CD14-positive monocyte (primary cell): ENCODE measurements at regions not wholly inside any gene's neighbourhood (a gene's known extent, or its start where the extent isn't known, plus 50 kb on each side); places are given as distances from the start of the nearest gene placed in this dataset.

Experiments
- DNase-seq, 3 donors: peaks; one replicate each; pipeline ENCODE4 v3.0.0-alpha.2; 2011 to 2022
- H2AFZ ChIP-seq: 2 replicates; pipeline ENCODE4 v1.6.0; 2012; ENCODE audit warnings: mild to moderate bottlenecking, low read depth, low read length, inconsistent platforms; ENCODE audit not compliant: insufficient read depth, poor library complexity, severe bottlenecking
- H3K27ac ChIP-seq, 2 donors: 1 replicate in 1 of 2; 2 replicates in 1 of 2; pipeline ENCODE4 v1.5.1; 2012 to 2013; ENCODE audit warnings: low read length in 2 of 2, control low read depth in 1 of 2, inconsistent platforms in 1 of 2, low read depth in 1 of 2, mild to moderate bottlenecking in 1 of 2
- H3K27me3 ChIP-seq, 2 donors: one replicate each; pipeline versions ENCODE4 v1.6.0 to v1.6.1; 2011 to 2013; ENCODE audit warnings: low read length in 2 of 2; ENCODE audit not compliant: control insufficient read depth in 2 of 2, insufficient read depth in 2 of 2
- H3K36me3 ChIP-seq, 2 donors: replicated peaks in 1 of 2; 1 replicate in 1 of 2; 2 replicates in 1 of 2; pipeline versions ENCODE4 v1.5.1 to v1.6.1; 2012 to 2013; ENCODE audit warnings: low read length in 2 of 2, control low read depth in 1 of 2, inconsistent platforms in 1 of 2, mild to moderate bottlenecking in 1 of 2; ENCODE audit not compliant: insufficient read depth in 2 of 2, control insufficient read depth in 1 of 2
- H3K4me1 ChIP-seq, 2 donors: 1 replicate in 1 of 2; 2 replicates in 1 of 2; pipeline versions ENCODE4 v1.5.1 to v1.6.1; 2012 to 2013; ENCODE audit warnings: low read length in 2 of 2, control low read depth in 1 of 2, inconsistent platforms in 1 of 2, mild to moderate bottlenecking in 1 of 2, moderate library complexity in 1 of 2; ENCODE audit not compliant: insufficient read depth in 2 of 2, control insufficient read depth in 1 of 2
- H3K4me2 ChIP-seq: replicated peaks from 2 replicates; pipeline ENCODE3; 2012; ENCODE audit warnings: low read length, moderate library complexity, mild to moderate bottlenecking; ENCODE audit not compliant: poor library complexity, severe bottlenecking; ENCODE audit errors: extremely low read depth
- H3K4me3 ChIP-seq, 3 experiments: fragments of 200-600 bp in 1 of 3; sonication (generic) in 1 of 3; replicated peaks in 1 of 3; 1 replicate in 2 of 3; 2 replicates in 1 of 3; pipeline ENCODE4 v1.5.1; 2011 to 2013; ENCODE audit warnings: low read length in 3 of 3, mild to moderate bottlenecking in 3 of 3, control low read depth in 2 of 3, low read depth in 2 of 3, inconsistent platforms in 1 of 3, moderate library complexity in 1 of 3
- H3K79me2 ChIP-seq: 2 replicates; pipeline ENCODE4 v1.6.0; 2012; ENCODE audit warnings: mild to moderate bottlenecking, control low read depth, inconsistent platforms, low read length, moderate library complexity; ENCODE audit not compliant: insufficient read depth
- H3K9ac ChIP-seq: 2 replicates; pipeline ENCODE4 v1.6.0; 2017; ENCODE audit warnings: low read length, mild to moderate bottlenecking; ENCODE audit not compliant: insufficient read depth, poor library complexity, severe bottlenecking
- H3K9me3 ChIP-seq, 2 donors: replicated peaks in 1 of 2; 1 replicate in 1 of 2; 2 replicates in 1 of 2; pipeline versions ENCODE4 v1.5.1 to v1.6.1; 2012 to 2013; ENCODE audit warnings: low read length in 2 of 2, control low read depth in 1 of 2; ENCODE audit not compliant: control insufficient read depth in 1 of 2, insufficient read depth in 1 of 2
- H4K20me1 ChIP-seq: 2 replicates; pipeline ENCODE4 v1.6.0; 2012; ENCODE audit warnings: mild to moderate bottlenecking, low read length, control low read depth, moderate library complexity; ENCODE audit not compliant: insufficient read depth
- H3K27ac Mint-ChIP-seq, 7 donors: one replicate each; pipeline ENCODE4 v1.8.0; 2020; ENCODE audit warnings: mild to moderate bottlenecking in 7 of 7, mixed read lengths in 7 of 7, moderate library complexity in 6 of 7, inconsistent platforms in 2 of 7
- H3K27me3 Mint-ChIP-seq, 3 donors: one replicate each; pipeline ENCODE4 v1.8.0; 2021 to 2022; ENCODE audit warnings: low read depth in 3 of 3, mild to moderate bottlenecking in 3 of 3, mixed read lengths in 3 of 3, moderate library complexity in 3 of 3, inconsistent platforms in 1 of 3
- H3K36me3 Mint-ChIP-seq, 2 donors: one replicate each; pipeline ENCODE4 v1.8.0; 2020; ENCODE audit warnings: mixed read lengths in 2 of 2, inconsistent platforms in 1 of 2, mild to moderate bottlenecking in 1 of 2
- H3K4me1 Mint-ChIP-seq: one replicate; pipeline ENCODE4 v1.8.0; 2020; ENCODE audit warnings: mild to moderate bottlenecking, mixed read lengths
- H3K4me3 Mint-ChIP-seq, 2 donors: one replicate each; pipeline ENCODE4 v1.8.0; 2020; ENCODE audit warnings: mild to moderate bottlenecking in 2 of 2, mixed read lengths in 2 of 2, moderate library complexity in 1 of 2
- H3K9me3 Mint-ChIP-seq, 7 donors: one replicate each; pipeline ENCODE4 v1.8.0; 2020 to 2022; ENCODE audit warnings: mixed read lengths in 7 of 7, mild to moderate bottlenecking in 6 of 7, moderate library complexity in 6 of 7, inconsistent platforms in 2 of 7
- WGBS: methylation state at CpG from one replicate; pipeline ENCODE4 v1.1.5; 2013; ENCODE audit warnings: missing lambda C conversion rate; ENCODE audit not compliant: insufficient coverage; 5-methylcytosine and 5-hydroxymethylcytosine counted together
- intact Hi-C, 2 donors: fragments of 100-400 bp; cut with micrococcal nuclease; formaldehyde crosslinking; loops; one replicate each; pipeline versions ENCODE4 v1.15.0 to v1.15.1; 2023
- TF ChIP-seq, protein P1 (sequence below): fragments of 200-600 bp; IDR thresholded peaks from one replicate; pipeline ENCODE4 v1.8.0; 2022; ENCODE audit warnings: antibody characterized with exemption, mild to moderate bottlenecking

DNA sequence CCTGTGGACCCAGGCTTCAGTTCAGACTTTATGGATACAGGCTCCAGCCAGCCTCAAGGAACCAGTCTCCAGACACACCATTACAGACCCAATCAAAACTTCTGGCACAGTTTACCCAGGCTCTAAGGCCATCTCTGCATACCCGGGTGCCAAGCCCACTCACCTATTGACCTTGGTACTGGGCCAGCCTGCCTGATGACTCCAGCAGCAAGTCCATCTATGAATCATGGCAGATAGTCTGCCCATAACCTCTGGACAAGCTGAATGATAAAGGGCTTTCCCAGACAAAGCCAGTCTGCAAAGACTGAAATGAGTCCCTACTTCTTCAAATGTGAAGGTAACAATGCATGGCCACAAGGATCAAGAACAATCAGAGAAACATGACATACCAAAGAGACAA is 1327.1 kb upstream of the C9orf72 start:
- TF ChIP-seq, protein P1, sequence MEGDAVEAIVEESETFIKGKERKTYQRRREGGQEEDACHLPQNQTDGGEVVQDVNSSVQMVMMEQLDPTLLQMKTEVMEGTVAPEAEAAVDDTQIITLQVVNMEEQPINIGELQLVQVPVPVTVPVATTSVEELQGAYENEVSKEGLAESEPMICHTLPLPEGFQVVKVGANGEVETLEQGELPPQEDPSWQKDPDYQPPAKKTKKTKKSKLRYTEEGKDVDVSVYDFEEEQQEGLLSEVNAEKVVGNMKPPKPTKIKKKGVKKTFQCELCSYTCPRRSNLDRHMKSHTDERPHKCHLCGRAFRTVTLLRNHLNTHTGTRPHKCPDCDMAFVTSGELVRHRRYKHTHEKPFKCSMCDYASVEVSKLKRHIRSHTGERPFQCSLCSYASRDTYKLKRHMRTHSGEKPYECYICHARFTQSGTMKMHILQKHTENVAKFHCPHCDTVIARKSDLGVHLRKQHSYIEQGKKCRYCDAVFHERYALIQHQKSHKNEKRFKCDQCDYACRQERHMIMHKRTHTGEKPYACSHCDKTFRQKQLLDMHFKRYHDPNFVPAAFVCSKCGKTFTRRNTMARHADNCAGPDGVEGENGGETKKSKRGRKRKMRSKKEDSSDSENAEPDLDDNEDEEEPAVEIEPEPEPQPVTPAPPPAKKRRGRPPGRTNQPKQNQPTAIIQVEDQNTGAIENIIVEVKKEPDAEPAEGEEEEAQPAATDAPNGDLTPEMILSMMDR = no peak
- Mint-ChIP-seq H3K4me3 (no peak overlapping the region), H3K27ac (no peak overlapping the region), H3K4me1 (no peaks in the 10 kb centered on the region), H3K27me3 (no peaks in the 10 kb centered on the region), H3K36me3 (no peaks in the 10 kb centered on the region), H3K9me3 (peaks cover 4 to 18% (median 8%) of the 10 kb centered on the region in 7 donors)
- no peaks in the 10 kb centered on the region for H3K27me3 ChIP-seq
- H3K9ac ChIP-seq = no peak overlapping the region
- intact Hi-C loops = no loop called here
- no peak overlapping the region for H2AFZ ChIP-seq
- peaks cover 11 to 19% of the 10 kb centered on the region in 2 donors for H3K9me3 ChIP-seq
- no peaks in the 10 kb centered on the region for H3K79me2 ChIP-seq
- DNase-seq = no peak
- no peak overlapping the region for H3K4me3 ChIP-seq
- H3K27ac ChIP-seq = no peak overlapping the region
- H3K36me3 ChIP-seq = no peaks in the 10 kb centered on the region
- H3K4me2 ChIP-seq = no peak overlapping the region
- no peaks in the 10 kb centered on the region for H3K4me1 ChIP-seq
- H4K20me1 ChIP-seq = no peaks in the 10 kb centered on the region
- WGBS = 38% methylated on average over 1 of the region's 1 CpG

DNA sequence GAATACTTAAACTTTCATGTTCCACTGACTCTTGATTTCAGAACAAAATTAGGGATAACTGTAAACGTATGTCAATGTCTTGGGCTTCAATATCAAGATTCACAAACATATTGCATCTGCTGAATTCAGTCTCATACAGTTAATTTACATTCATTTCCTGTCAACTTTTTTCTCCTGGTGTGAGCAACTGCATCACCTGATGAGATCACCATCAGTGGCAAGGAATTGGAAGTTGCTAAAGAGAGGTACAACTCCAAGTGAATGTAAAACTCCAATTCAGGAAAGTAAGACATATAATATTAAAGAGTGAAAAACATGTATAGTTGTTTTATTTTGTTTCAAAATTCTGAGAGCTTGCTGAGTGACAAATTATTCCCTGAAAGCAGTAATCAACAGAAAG is 1336.2 kb upstream of the C9orf72 start:
- intact Hi-C loops = no loop called here

More for the DNA sequence above, 1336.2 kb upstream of the C9orf72 start:
- H3K9me3 Mint-ChIP-seq = peaks cover 0 to 3% (median 0%) of the 10 kb centered on the region in 7 donors
- Histone ChIP-seq H3K9ac (no peak overlapping the region), H2AFZ (no peak overlapping the region), H3K27ac (no peak overlapping the region), H3K27me3 (no peaks in the 10 kb centered on the region), H4K20me1 (no peaks in the 10 kb centered on the region), H3K36me3 (no peaks in the 10 kb centered on the region), H3K4me2 (no peak overlapping the region), H3K79me2 (no peaks in the 10 kb centered on the region), H3K4me3 (no peak overlapping the region), H3K4me1 (no peaks in the 10 kb centered on the region), H3K9me3 (no peaks in the 10 kb centered on the region)
- no peaks in the 10 kb centered on the region for H3K36me3 Mint-ChIP-seq
- H3K27ac Mint-ChIP-seq = no peak overlapping the region
- H3K4me3 Mint-ChIP-seq = no peak overlapping the region
- WGBS = 100% methylated on average over 1 of the region's 1 CpG
- H3K27me3 Mint-ChIP-seq = peaks cover 0 to 2% (median 0%) of the 10 kb centered on the region in 3 donors
- no peaks in the 10 kb centered on the region for H3K4me1 Mint-ChIP-seq
- TF ChIP-seq, protein P1 = no peak
- DNase-seq = no peak
